Uterus (tissue), 3 donors: ENCODE measurements at regions not wholly inside any gene's neighbourhood (a gene's known extent, or its start where the extent isn't known, plus 50 kb on each side); places are given as distances from the start of the nearest gene placed in this dataset.

Experiments used
- DNase-seq, 2 donors: peaks; one replicate each; pipeline ENCODE4 v3.0.0-alpha.2; 2019 to 2020
- H3K27ac ChIP-seq, 2 donors: fragments of 200-600 bp; sonication (generic); 1 replicate in 1 of 2; 2 replicates in 1 of 2; pipeline ENCODE4 v1.5.1; 2016 to 2018
- H3K27me3 ChIP-seq, 2 donors: fragments of 200-600 bp; sonication (generic); one replicate each; pipeline ENCODE4 v1.5.1; 2018 to 2019; ENCODE audit warnings: control low read depth in 1 of 2
- H3K36me3 ChIP-seq, 2 donors: fragments of 200-600 bp; sonication (generic); one replicate each; pipeline ENCODE4 v1.5.1; 2019; ENCODE audit warnings: control low read depth in 1 of 2
- H3K4me1 ChIP-seq, 2 donors: fragments of 200-600 bp; sonication (generic); one replicate each; pipeline ENCODE4 v1.5.1; 2018 to 2019; ENCODE audit warnings: control low read depth in 1 of 2
- H3K4me3 ChIP-seq, 2 donors: fragments of 200-600 bp; sonication (generic); 1 replicate in 1 of 2; 2 replicates in 1 of 2; pipeline ENCODE4 v1.5.1; 2018 to 2019; ENCODE audit warnings: mild to moderate bottlenecking in 1 of 2
- H3K9me3 ChIP-seq, 2 donors: fragments of 200-600 bp; sonication (generic); one replicate each; pipeline ENCODE4 v1.5.1; 2019; ENCODE audit warnings: control low read depth in 1 of 2
- CTCF ChIP-seq, 4 experiments: fragments of 200-600 bp in 2 of 4; fragments of 450-650 bp in 2 of 4; sonication (generic) in 2 of 4; IDR thresholded peaks; one replicate each; pipeline ENCODE4 v1.5.1; 2016 to 2019; ENCODE audit warnings: antibody characterized with exemption in 4 of 4, mild to moderate bottlenecking in 2 of 4, moderate library complexity in 1 of 4
- POLR2A ChIP-seq, 2 donors: fragments of 450-650 bp; IDR thresholded peaks; one replicate each; pipeline ENCODE4 v1.6.1; 2016; ENCODE audit warnings: antibody characterized with exemption in 2 of 2, mild to moderate bottlenecking in 1 of 2, moderate library complexity in 1 of 2
- intact Hi-C: fragments of 100-400 bp; cut with DNase I; formaldehyde crosslinking; loops from one replicate; pipeline ENCODE4 v1.15.1; 2023; ENCODE audit warnings: low total_unique reads
- donor health status: DM: yes; HTN: yes; CAD: no.

GRCh38 chr21:15953551-15954116 is 223.9 kb downstream of the USP25 start:
- Histone ChIP-seq H3K4me1 (no peaks in the 10 kb centered on the region), H3K9me3 (no peaks in the 10 kb centered on the region), H3K27ac (no peak overlapping the region), H3K4me3 (no peak overlapping the region), H3K36me3 (no peaks in the 10 kb centered on the region), H3K27me3 (no peaks in the 10 kb centered on the region)
- intact Hi-C loops: no loop called here
- TF ChIP-seq CTCF (IDR thresholded peaks at IDR 0.05) (no peak), POLR2A (IDR thresholded peaks at IDR 0.05) (no peak)
- no peak for DNase-seq

GRCh38 chr21:15964236-15964855 is 234.6 kb downstream of the USP25 start:
- no peak for DNase-seq

GRCh38 chr21:15966231-15966630 is 236.4 kb downstream of the USP25 start:
- Histone ChIP-seq H3K4me3 (no peak overlapping the region), H3K27me3 (no peaks in the 10 kb centered on the region), H3K9me3 (no peaks in the 10 kb centered on the region), H3K4me1 (no peaks in the 10 kb centered on the region), H3K27ac (peak overlapping the region in 1 of 2 donors; percentile 5), H3K36me3 (no peaks in the 10 kb centered on the region)
- intact Hi-C loops: no loop called here
- TF ChIP-seq CTCF (IDR thresholded peaks at IDR 0.05) (no peak), POLR2A (IDR thresholded peaks at IDR 0.05) (no peak)
- DNase-seq: peak in 1 of 2 donors; percentile 30

More at GRCh38 chr21:15964236-15964855, 234.6 kb downstream of the USP25 start:
- H3K36me3 ChIP-seq: no peaks in the 10 kb centered on the region
- H3K27ac ChIP-seq: peak overlapping the region; percentile 36 to 41
- no peaks in the 10 kb centered on the region for H3K9me3 ChIP-seq
- H3K4me3 ChIP-seq: no peak overlapping the region
- H3K27me3 ChIP-seq: no peaks in the 10 kb centered on the region
- intact Hi-C loops: no loop called here
- TF ChIP-seq POLR2A (IDR thresholded peaks at IDR 0.05) (no peak), CTCF (IDR thresholded peaks at IDR 0.05) (no peak)
- no peaks in the 10 kb centered on the region for H3K4me1 ChIP-seq

- Histone ChIP-seq H3K36me3 (no peaks in the 10 kb centered on the region), H3K27me3 (no peaks in the 10 kb centered on the region), H3K27ac (peak overlapping the region in 1 of 2 donors; percentile 5), H3K4me1 (no peaks in the 10 kb centered on the region), H3K4me3 (no peak overlapping the region), H3K9me3 (no peaks in the 10 kb centered on the region)
- intact Hi-C loops: no loop called here
- DNase-seq: no peak
- no peak for TF ChIP-seq POLR2A (IDR thresholded peaks at IDR 0.05)
Observed at GRCh38 chr21:15966651-15967050, 236.9 kb downstream of the USP25 start.

- Histone ChIP-seq H3K4me1 (no peaks in the 10 kb centered on the region), H3K36me3 (no peaks in the 10 kb centered on the region), H3K9me3 (no peaks in the 10 kb centered on the region), H3K4me3 (no peak overlapping the region), H3K27ac (no peak overlapping the region), H3K27me3 (no peaks in the 10 kb centered on the region)
- intact Hi-C loops: no loop called here
- DNase-seq: no peak
- TF ChIP-seq CTCF (IDR thresholded peaks at IDR 0.05) (no peak), POLR2A (IDR thresholded peaks at IDR 0.05) (no peak)
Observed at GRCh38 chr21:15967661-15968060, 237.9 kb downstream of the USP25 start.
